AG08395 (cell line): ENCODE measurements at regions not wholly inside any gene's neighbourhood (a gene's known extent, or its start where the extent isn't known, plus 50 kb on each side); places are given as distances from the start of the nearest gene placed in this dataset.
A peak's percentile ranks its signal among the peaks of the same experiment; 100 is the strongest.
"Not testable (repeated sequence)": the region's sequence is repeated elsewhere in the genome, so short reads cannot be mapped to it uniquely, and the experiment has no call there.

ENCODE experiments used
- DNase-seq: peaks from one replicate; pipeline ENCODE4 v3.0.0; 2012; ENCODE audit warnings: mixed read lengths, low spot score

- DNase-seq, result no peak
These were observed 491.9 kb upstream of the PROK2 start for GRCh38 chr3:72276806-72277205.

DNA sequence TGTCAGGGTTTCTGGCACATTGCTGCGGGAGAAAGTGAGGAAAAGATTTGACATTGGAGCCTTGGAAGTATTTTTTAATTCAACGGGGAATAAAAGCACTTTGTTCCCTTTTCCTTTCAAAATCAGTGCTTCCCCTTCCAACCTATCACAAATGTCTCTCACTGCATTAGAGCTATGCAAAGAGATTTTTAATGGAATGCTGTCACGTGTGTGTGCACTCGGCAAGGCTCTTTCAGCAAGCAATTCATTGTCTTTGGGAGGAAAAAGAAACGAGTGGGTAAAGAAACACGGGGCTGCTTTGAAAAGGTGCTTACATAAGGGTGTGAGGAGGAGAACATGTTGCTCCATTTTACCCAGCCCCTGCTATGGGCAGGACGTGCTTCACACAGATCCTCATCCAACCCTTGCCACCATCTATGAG is 490.4 kb upstream of the PROK2 start:
- no peak for DNase-seq

- DNase-seq, result peak; percentile 71
These were observed 489.8 kb upstream of the PROK2 start for GRCh38 chr3:72274493-72275330.

DNA sequence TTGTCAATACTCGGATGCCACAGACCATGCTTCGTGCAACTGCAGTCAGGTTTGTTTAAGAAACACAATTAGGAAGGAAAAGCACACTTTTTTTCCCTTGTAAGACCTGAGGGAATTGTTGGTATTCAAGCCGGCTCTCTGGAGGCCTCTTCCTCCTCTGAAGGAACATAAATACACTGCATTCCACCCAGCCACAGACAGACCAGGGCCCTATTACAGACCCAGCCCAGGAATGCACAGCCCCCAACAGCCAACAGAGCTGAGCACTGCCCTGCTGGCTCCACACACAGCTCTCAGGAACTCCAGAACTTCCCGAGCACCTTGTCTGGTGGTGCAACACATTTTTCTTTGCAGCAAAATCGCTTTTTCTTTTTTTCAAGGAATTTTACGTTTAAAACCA is 488.7 kb upstream of the PROK2 start:
- peak; percentile 73 for DNase-seq

GRCh38 chr3:72272356-72272755 is 487.4 kb upstream of the PROK2 start:
- no peak for DNase-seq

GRCh38 chr3:72271923-72272322 is 487.0 kb upstream of the PROK2 start:
- DNase-seq, result no peak

DNA sequence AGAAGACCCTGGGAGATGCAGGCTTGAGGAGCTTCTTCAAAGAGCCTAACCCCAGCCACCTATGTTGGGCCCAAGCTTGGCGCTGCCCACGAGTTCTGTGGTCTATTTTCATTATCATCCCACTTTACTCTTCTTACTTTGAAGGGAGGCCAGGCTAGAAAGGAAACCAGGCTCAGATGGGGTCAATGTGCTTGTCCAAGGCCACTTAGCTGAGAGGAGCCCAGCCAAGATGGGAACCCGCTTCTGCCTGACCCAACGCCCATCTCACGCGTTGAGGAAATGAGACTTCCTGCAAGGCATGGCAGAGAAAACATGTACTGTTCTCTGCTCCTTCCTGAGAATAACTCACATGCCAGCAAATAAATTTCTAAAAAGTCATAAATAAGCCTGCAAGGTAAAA is 486.3 kb upstream of the PROK2 start:
- no peak for DNase-seq

GRCh38 chr3:72270730-72271129 is 485.8 kb upstream of the PROK2 start:
- no peak for DNase-seq

DNA sequence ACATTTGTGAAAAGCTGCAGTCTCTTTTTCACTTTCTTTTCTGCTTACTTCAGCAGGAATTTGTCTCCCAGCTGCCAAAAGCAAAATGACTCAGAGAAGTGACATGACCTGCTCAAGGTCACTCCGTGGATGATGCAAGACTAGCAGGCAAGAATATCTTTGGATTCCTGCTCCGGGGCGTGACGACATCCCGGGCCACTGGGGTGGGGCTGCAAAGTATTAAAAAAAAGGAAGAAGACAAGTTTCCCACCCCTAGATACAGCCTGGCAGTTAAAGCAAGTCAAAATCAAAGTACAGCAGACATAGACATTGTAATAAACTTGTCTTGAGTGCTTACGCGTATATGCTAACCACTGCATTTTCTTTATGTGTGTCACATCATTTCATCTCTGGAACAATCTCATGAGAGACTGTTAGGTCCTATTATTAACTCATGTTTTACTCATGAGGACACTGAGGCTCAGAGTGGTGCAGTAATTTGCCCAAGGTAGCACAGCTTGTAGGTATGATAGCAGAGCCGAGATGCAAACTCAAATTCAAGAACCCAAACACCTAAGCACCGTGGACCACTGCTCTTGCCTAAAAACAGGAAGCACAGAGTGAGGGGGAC is 485.2 kb upstream of the PROK2 start:
- DNase-seq, result peak; percentile 89

DNA sequence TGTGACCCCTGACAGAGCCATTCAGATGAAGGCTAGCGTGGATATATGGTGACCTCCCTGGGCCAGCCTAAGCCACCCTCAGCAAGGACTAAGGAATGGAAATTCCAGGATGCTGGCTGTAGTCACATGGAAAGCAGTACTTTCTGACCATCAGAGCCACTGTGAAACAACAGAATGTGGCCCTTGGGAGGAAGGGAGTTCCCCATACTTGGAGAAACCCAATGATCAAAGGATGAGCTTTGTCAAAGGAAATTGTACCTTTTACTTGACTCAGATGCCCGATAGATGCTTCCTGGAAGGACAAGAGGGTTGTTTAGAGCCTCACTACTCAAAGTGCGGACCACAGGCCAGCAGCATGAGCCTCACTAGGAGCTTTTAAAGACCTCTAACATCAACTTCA is 484.5 kb upstream of the PROK2 start:
- DNase-seq, result no peak

DNA sequence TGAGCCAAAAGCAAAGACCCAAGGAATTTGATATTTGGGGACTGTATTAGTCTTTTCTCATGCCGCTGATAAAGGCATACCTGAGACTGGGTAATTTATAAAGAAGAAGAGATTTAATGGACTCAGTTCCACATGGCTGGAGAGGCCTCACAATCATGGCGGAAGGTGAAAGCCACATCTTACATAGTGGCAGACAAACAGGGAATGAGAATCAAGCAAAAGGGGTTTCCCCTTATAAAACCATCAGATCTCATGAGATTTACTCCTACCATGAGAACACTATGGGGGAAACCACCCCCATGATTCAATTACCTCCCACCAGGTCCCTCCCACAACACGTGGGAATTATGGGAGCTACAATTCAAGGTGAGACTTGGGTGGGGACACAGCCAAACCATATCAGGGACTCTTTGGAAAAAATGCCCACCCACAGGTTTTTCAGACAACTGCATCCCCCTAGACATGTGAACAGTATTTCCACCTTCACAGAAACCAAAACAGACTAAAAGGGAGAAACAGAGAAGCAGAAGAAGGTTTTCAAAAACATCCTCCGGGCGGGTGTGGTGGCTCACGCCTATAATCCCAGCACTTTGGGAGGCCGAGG is 482.1 kb upstream of the PROK2 start:
- not testable (repeated sequence) for DNase-seq

DNA sequence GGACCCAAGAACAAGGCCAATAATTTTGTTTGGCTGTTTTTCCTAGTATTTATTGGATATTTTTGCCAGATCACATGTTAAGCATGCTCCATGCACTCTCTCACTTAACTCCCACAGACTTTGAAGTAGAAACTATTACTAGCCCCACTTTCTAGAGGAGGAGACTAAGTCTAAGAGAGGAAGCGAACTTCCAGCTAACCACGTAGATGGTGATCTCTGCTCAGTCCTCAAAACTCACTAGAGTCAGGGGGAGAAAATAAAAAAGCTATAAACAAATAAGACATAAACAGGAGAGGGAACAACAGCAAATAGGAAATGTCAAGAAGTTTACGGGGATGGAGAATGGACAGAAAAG is 481.0 kb upstream of the PROK2 start:
- DNase-seq, result no peak

GRCh38 chr3:72265256-72266015 is 480.5 kb upstream of the PROK2 start:
- peak; percentile 54 for DNase-seq

- DNase-seq, result no peak
These were observed 478.5 kb upstream of the PROK2 start for GRCh38 chr3:72263223-72263990.

DNA sequence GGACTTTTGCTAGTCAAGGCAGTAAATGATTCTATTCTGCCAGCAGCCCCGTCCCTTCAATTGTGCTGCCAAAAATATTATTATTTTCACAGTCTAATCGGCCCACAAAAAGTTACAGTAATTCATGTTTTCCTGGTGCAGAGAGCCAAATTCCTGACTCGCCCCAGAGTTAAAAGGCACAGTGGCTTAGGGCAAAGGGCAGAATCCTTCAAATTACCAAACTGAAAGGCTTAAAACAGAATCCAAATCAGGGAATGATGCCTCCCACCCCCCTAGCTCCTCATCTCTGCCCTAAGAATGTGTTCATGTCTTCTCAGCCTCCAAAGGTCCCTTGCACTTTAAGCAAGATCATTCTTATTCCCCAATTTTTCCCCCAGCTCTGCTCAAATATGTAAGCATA is 477.8 kb upstream of the PROK2 start:
- no peak for DNase-seq

DNA sequence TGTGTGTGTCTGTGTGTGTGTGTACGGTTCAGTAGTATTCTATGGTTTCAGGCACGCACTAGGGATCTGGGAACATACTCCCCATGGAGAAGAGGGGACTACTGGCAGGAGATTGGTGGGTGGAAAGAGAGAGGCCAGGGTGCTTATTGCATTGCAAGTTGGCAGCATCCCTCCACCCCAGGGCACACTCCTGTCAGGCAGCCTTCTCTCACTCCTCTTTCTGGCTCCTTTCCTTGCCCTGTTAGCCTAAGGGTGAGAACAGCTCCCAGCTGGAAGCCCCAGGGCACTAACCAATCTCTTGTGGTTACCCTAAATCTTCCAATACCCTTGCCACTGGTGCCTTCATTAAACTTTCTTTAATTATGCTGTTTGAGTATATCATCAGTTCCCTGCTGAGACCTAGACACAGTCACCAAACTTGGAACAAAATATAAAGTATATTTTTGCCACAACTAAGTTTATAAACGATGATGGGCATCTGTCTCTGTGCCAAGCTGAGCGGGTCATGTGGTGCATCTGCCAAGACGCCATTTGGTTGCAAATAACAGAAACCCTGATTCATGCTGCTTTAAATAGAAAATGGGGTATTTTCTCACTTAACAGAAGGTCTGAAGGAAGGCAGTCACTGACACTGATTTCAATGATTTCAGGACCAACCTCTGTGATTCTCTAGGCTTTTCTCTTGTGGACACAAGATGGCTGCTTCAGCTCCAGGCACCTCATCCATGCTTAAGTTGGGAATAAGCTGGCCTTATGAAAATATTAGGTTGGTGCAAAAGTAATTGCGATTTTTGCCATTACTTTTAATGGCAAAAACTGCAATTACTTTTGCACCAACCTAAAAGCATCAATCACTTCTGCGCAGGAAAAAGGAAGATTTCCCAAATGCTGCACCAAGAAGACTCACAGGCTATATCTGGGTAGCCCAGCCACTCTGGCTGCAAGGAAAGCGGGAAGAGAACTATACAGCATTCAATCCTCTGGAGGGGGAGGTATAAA is 476.9 kb upstream of the PROK2 start:
- no peak for DNase-seq

DNA sequence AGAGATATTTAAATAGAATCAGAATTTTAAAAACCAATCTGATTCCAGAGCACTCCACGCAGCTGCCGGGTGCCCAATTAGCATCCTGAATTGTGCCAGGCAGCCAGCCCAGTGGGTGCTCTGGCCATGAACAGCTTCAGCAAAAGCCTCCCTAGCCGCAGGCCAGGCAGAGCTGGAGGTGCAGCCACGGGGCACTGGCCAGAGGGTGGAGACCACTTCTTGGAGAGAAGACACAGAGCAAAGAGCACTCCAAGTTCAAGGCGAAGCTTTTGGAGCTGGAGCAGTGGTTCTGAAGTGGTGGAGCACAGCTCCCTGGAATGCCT is 475.6 kb upstream of the PROK2 start:
- DNase-seq, result no peak

DNA sequence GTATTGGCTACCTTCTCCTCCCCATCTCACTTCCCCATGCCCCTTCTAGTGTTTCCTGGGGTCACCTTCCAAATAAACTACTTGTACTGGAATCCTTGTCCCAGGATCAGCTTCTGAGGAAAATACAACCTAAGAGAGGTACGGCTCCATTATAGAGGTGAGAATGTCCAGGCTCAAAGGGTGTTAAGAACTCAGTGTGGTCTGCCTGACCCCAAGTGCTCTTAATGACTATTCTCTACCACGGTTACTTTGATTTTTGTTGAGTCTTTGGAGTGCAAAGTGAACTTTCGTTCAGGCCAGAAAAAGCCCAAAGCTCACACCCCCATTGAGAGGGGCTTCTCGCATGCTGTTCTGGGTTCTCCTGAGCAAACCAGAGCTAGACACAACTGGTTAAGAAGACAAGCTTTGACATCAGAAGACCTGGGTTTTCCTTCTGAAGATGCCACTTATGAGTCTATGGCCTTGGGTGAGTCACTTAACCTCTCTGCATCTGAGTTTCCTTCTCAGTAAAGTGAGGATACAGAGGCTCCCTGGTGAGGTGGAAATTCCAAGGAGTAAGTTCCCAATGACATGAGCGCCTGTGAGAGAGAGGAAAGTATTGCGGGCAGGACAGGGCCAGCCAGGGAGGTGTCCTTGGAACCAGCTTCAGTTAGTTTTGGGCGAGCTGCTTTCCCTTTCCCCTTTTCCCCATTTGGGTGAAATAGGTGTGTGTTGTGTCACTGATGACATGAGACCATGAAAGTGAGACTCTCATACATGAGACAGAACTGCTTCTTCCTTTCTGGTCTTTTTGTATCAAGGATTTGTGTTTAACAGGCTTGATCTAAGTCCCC is 475.0 kb upstream of the PROK2 start:
- DNase-seq, result no peak

DNA sequence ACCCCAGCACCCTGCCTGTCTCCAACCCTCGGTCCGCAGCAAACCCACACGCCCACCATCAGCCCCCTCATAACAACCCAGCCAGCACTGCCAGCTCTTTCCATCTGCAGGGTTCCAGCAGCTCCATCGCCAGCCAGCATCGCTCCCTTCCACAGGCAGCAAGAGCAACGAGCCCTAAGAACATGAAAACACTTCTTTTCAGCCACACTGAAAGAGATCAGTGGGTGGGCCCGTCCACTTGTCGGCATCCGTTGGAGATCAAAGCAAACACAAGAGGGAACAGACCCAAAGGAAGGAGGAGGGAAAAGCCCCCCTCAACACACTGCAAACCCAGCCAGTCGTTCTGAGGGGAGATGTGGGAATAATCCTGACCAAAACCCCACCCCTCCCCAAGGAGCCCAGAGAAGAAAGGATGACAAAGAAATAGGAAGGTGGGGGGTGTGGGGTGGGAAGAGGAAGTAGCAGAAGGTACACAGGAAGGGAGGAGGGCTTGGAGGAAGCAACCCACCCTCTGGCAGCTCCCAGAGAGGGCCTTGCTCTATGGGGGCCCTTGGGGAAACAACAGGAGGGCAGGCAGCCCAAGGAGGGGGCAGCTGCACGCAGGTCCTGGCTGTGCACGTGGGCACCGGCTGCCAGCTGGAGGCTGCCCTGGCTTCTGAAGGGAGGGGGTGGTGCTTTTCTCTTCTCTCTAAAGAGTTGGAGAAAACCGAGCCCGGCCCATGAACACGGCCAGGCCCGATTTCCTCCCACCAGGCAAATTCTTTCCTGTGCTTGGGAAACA is 473.6 kb upstream of the PROK2 start:
- no peak for DNase-seq
